Islet of Langerhans (tissue), 1 donor: ENCODE measurements at regions not wholly inside any gene's neighbourhood (a gene's known extent, or its start where the extent isn't known, plus 50 kb on each side); places are given as distances from the start of the nearest gene placed in this dataset.
"Not testable (repeated sequence)": the region's sequence is repeated elsewhere in the genome, so short reads cannot be mapped to it uniquely, and the experiment has no call there.

Experiments
- FAIRE-seq: peaks from one replicate; lab custom pipeline; 2011; peaks lifted over from hg19 to GRCh38; lab: Jason Lieb, UNC

GRCh38 chr6:104506429-104506828 is 353.3 kb downstream of the HACE1 start:
- no peak for FAIRE-seq

DNA sequence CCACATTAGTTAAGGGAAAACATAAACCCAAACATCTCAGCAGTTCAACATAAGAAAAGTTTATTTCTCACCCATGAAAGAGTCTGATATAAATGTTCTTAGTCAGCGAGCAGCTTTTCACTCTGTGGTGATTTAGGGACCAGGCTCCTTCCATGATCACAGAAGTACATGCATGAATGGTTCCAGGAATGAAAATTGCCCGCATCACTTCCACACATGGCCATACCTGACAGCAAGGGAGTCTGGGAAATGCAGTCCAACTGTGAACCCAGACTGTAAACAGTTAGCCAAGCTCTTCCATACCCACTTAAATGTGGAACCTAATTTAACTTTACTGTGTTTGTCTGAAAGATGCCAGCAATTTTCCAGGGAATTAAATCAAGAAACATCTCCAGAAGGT is 353.9 kb downstream of the HACE1 start:
- no peak for FAIRE-seq

DNA sequence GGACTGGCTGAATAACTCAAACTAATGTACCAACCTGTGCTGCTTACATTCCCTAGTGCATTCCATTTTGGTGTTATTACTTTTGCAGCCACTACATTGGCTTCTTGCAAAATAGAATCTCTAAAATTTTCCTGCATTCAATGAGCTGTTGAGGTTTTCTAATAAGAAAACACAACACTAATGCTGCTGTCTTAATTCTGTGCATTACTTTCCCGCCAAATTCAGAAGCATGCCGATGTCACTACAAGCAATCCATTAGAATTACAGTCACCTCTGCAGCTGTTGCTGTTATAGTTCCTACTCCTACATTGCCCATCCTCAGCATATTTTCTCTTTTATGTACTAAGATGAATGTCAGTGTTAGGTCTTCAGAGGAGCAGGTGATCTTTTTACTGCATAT is 359.5 kb downstream of the HACE1 start:
- no peak for FAIRE-seq

- FAIRE-seq: no peak
Observed at GRCh38 chr6:104486035-104486434, 373.7 kb downstream of the HACE1 start.

DNA sequence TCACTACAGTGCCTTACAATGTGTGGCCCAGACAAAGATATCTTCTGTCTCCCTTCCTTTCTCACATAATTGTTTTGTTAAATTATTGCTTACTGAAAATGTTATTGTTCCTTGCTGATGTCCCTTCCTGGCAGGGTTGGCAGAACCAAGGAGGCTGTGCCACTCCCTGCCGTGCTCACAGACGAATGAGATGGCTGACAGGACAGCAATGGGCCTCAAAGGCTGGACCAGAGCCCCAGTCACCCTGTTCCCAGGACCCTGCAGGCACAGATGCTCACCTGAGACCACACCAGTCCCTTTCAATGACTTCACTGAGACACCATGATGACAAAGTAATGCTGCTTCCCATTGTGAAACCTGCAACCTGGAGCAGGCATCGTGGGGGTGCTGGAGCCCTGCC is 375.1 kb downstream of the HACE1 start:
- FAIRE-seq: no peak

DNA sequence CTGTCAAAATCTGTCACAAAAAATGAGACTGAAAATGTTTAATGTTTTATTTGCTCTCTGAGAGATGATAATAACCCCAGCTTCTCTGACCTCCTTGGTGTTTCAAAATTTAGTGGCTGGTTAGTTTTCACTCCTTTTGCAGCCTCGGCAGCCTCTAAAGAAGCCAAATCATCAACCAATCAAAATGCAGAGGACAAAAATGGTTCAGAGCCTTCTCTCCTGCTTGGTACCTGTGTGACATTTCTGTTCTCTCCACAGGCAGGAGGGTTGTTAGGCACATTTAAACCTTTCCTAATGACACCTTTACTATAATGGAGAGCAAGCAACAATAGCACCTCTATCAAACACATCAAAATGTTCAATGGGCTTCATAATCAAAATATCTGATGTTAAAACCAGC is 375.5 kb downstream of the HACE1 start:
- FAIRE-seq: no peak

DNA sequence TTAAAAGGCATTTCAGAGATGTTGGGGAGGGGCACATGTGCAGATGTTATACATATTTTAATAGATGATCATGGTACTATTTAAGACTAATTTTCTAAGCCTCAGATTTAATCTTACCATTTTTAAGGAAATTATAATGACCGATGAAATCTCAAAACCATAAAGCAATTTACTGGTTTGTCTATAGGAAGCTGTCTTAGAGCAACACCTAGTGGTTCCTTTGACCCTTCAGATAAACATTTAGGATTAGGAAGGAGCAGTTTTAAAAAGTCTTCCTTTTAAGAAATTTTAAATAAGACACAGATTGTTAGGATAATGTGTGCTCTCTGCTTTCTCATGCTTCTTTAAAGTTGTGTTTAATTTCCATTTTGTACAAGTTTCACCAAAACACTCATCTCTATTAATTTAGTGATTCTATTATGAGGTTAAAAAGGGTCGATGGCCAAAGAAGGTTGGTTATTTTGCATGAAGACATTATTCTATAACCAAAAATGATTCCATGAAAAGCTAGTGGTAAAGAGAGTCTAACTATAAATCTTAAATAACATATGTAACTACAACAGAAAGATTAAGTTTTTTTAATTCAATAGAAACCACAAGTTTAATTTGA is 376.4 kb downstream of the HACE1 start:
- FAIRE-seq: no peak

DNA sequence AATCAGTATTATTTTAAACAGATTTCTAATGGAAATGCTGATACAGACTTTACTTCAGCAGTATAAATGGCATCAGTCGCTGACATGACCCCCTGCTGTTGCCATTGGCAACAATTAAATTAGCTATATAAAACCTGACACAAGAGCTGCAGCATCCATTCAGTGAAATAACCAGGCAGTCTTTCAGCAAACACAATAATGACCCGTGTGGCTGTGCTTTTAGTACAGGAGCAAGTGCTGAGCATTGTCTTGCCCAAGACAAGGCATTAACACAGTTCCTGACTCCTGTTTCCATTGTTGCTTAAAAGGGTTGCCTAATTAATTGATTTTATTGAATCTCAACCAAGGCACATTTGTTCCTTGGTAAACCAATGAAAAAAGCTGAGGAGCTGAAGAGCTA is 382.1 kb downstream of the HACE1 start:
- no peak for FAIRE-seq

DNA sequence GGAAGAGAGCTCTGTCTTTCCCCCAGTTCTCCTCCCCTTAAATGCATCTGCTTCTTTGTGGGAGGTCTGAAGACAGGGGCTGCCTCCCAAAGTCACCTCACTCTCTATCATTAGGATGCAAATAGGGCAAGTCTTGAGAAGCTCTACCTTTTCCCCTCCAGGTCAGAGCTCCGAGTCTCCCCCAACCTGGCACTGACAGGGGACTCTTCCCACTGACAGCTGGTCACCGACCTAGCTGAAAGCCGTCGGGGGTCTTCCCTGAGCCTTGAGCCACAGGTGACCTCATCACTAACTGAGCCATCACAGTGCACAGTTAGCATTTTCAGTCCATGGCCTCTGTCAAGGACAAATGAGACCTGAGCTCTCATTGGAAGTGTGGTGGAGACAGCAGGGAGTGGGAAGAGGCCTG is 386.7 kb downstream of the HACE1 start:
- no peak for FAIRE-seq

GRCh38 chr6:104472021-104472901 is 387.5 kb downstream of the HACE1 start:
- peak; percentile 55 for FAIRE-seq

- FAIRE-seq: no peak
Observed at GRCh38 chr6:104466306-104466705, 393.4 kb downstream of the HACE1 start.

DNA sequence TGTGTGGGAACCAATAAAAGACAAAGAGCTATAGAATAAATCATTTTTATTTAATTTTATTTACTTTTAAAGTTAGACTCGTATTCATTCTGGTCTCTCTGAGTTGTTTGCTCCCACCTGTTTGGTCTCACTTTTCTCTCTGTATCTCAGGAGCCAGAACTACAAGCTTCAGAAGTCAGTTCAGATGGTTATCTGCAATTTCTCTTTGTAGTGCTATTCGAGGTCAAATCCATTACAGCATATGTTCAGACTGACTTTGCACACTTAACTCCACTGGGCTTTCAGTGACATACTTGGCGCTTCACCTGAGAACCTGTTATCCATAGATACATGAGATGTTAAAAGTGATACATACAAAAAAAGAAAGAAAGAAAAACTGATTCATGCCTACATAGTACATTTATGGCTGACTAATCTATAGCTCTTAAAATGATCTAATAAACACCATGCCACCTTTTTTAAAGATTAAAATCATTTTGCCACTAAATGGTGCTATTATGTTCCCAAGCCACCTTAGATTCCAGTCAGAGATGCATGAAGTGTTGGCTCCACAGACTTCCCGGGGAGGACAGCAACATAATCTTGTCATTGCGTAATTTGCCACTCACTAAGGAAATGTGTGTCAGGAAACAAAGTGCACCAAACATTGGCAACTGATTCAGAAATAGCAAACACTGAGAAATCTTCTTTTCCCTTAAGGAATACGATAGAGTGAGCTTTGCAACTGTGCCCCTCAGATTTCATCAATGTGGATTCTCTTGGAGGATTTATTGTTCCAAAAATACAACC is 396.7 kb downstream of the HACE1 start:
- FAIRE-seq: no peak

DNA sequence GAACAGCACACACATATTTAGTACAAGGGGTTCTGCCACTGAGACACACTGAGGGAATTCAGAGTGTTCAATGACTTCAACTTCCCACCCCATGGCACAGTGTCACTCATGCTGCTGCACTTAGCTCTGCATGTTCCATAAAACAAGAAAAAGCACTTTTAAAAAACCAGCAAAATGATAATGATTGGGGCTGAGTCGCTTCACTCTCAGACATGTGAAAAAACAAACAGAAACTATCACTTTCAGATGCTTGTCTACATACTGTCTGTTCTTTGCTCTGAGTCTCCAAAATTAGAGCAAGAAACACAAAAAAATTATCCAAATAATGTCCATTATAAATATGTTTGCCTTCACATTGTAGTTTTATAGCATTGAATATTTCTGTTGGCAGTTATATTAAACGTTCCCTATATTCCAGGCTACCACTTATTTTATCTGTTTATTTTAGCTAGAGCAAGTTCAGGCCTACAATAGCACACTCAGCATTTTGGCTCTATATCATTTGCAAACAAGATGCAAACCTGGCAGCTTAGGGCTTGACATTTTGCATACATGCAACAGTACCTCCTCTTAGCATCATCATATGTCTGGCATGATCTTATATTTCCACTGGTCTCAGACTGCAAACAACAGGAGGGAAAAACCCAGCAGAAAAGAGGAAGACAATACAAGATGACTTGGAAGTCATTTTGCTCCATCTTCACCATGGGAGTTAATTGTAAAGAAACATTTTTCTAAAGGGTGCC is 398.8 kb downstream of the HACE1 start:
- FAIRE-seq: no peak

DNA sequence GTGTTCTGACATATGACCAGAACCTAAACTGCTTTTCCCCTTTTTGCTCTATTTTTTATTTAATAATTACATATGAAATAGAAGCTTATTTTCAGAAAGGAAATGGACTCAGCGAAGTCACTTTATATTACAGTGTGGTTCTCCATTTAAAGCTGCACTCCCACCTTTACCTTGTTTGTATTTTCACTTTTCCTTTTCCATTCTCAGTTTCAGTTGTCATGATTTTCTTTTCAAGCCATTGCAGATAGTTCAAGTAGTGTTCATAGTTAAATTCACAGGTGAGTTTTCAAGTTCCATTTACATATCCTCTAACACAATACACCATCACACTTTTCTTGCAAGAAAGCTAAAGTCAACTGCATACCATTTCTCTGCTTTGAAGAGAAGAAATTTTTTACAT is 400.2 kb downstream of the HACE1 start:
- FAIRE-seq: no peak

DNA sequence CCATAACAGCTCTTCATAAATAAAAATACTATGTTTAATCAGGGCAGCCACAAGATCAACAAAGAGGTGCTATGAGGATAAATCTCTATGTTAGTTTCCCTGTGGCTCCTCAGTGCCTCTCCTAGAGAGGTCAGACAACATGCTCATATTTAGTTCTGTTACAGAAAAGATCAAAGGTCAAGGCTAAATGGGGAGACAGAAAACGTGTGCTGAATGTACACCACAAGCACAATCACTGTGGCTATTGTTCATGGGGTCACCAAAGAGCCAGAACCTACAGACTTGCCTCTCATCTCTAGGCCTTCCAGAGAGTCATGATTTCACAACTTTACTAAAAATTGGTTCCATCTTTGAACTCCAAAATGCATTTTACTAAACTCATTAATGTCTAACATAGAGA is 409.8 kb downstream of the HACE1 start:
- no peak for FAIRE-seq

- not testable (repeated sequence) for FAIRE-seq
Observed at GRCh38 chr6:104446101-104447080, 413.3 kb downstream of the HACE1 start.

GRCh38 chr6:104434519-104434918 is 425.2 kb downstream of the HACE1 start:
- FAIRE-seq: no peak

- no peak for FAIRE-seq
Observed at GRCh38 chr6:104431096-104431495, 428.6 kb downstream of the HACE1 start.

DNA sequence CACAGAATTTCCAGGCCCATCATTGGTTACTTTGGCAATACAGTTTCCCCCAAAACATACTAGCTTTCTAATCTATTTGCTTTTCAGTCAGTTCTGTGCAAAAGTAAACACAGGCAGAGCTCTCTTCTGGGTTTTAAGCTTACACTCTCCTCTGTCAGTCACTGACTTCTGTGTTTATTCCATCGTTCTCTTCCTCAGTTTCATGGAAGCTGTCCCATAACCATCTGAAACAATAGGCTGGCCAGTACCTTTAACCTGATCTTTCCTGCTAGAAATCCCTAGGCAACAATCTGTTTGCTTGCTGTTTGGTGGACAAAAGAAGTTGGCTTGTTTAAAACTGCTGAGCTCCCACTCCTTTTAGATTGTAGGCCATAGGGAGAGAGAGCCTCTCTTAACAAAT is 431.5 kb downstream of the HACE1 start:
- no peak for FAIRE-seq

- no peak for FAIRE-seq
Observed at GRCh38 chr6:104423691-104424090, 436.0 kb downstream of the HACE1 start.

GRCh38 chr6:104421650-104422049 is 438.1 kb downstream of the HACE1 start:
- FAIRE-seq: no peak
